ENCODE measurements at regions not wholly inside any gene's neighbourhood (a gene's known extent, or its start where the extent isn't known, plus 50 kb on each side); places are given as distances from the start of the nearest gene placed in this dataset.

DNA sequence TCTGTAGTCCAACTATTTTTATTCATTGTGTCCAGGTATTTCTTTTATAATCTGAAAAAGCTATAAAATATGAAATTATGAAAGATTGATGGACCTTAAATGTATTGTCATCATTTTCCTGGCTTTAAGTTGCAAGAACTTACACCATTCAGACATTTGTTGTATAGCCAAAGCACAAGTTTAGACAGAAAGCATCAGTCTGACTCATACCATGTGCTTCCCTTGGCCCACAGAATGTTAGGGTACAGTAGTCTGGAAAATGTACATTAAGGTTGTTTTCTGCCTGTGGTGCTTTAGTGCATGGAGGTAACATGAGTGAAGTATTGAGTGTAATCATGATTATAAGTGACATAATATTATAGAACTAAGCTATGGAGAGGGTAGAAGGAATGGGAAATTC, 1002.5 kb downstream of the BCL11B start:
- H3K4me3 ChIP-seq (ENCODE audit: insufficient read depth, low read depth, low read length): no peak overlapping the region
- H3K9me1 ChIP-seq (ENCODE audit: insufficient read depth, low read length): no peaks in the 10 kb centered on the region
- H3K27me3 ChIP-seq (ENCODE audit: control insufficient read depth, insufficient read depth, low read length): no peaks in the 10 kb centered on the region
- ChIA-PET CTCF (no interaction called here), POLR2A (ENCODE audit: unreplicated experiment) (no interaction called here)
- no peak overlapping the region for H2AK9ac ChIP-seq (replicated peaks; ENCODE audit: low read depth, low read length, poor library complexity)
- intact Hi-C loops (cut with micrococcal nuclease) (no loop called here), dilution Hi-C loops (cut with HindIII; ENCODE audit: low sequenced_read_pairs, unreplicated experiment) (no loop called here), in situ Hi-C loops (cut with MboI; ENCODE audit: low sequenced_read_pairs) (no loop called here)
- H3K79me1 ChIP-seq (ENCODE audit: low read depth in 1 of 2, low read length in 2 of 2): no peaks in the 10 kb centered on the region
- no peak overlapping the region for H2BK5ac ChIP-seq (ENCODE audit: low read depth, low read length, poor library complexity, severe bottlenecking)
- no peak overlapping the region for H2BK15ac ChIP-seq (ENCODE audit: low read depth, low read length)
- no TSS peak for BruUV-seq (replicated peaks)
- peaks cover 10% of the 10 kb centered on the region for H3K9me3 ChIP-seq (ENCODE audit: control insufficient read depth, insufficient read depth, low read length)
- no peak overlapping the region for H3K4ac ChIP-seq (ENCODE audit: low read depth, low read length)
- H3K56ac ChIP-seq (ENCODE audit: extremely low read depth, insufficient read depth, low read length): no peak overlapping the region
- no peak overlapping the region for H3K9ac ChIP-seq (ENCODE audit: low read depth, low read length)
- no peak for ATAC-seq (ENCODE audit: low read depth)
- TF ChIP-seq RFX5 (IDR thresholded peaks at IDR 0.05; ENCODE audit: low read depth, low read length) (no peak), CHD1 (IDR thresholded peaks at IDR 0.05; ENCODE audit: low read depth, low read length) (no peak), MAFK (IDR thresholded peaks at IDR 0.05; ENCODE audit: low read depth, low read length) (no peak), SMC3 (IDR thresholded peaks at IDR 0.05; ENCODE audit: low read depth, low read length) (no peak), MAZ (IDR thresholded peaks at IDR 0.05; ENCODE audit: borderline replicate concordance, low read depth, low read length) (no peak), NFE2L2 (IDR thresholded peaks at IDR 0.05; ENCODE audit: low read depth, low read length) (no peak), RAD21 (IDR thresholded peaks at IDR 0.05; ENCODE audit: low read length) (no peak), RCOR1 (IDR thresholded peaks at IDR 0.05; ENCODE audit: insufficient replicate concordance, low read length) (no peak)
- TF ChIP-seq, protein P1, sequence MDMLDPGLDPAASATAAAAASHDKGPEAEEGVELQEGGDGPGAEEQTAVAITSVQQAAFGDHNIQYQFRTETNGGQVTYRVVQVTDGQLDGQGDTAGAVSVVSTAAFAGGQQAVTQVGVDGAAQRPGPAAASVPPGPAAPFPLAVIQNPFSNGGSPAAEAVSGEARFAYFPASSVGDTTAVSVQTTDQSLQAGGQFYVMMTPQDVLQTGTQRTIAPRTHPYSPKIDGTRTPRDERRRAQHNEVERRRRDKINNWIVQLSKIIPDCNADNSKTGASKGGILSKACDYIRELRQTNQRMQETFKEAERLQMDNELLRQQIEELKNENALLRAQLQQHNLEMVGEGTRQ (IDR thresholded peaks at IDR 0.05; ENCODE audit: low read depth, low read length): no peak
- no peaks in the 10 kb centered on the region for H3K36me3 ChIP-seq (ENCODE audit: control insufficient read depth, insufficient read depth, low read length)
- H3K4me1 ChIP-seq (ENCODE audit: control insufficient read depth, insufficient read depth, low read length): no peaks in the 10 kb centered on the region
- H2BK20ac ChIP-seq (ENCODE audit: low read depth, low read length): no peak overlapping the region
- H3K4me2 ChIP-seq (ENCODE audit: low read depth, low read length): no peak overlapping the region
- no peak overlapping the region for H4K91ac ChIP-seq (ENCODE audit: insufficient read depth, low read depth, low read length)
- H2BK120ac ChIP-seq (ENCODE audit: low read depth, low read length): no peak overlapping the region
- no peak overlapping the region for H2AK5ac ChIP-seq (ENCODE audit: low read depth, low read length)
- no peak overlapping the region for H2AFZ ChIP-seq (replicated peaks; ENCODE audit: low read length, poor library complexity)
- H3K23ac ChIP-seq (ENCODE audit: low read depth, low read length): no peak overlapping the region
- no peak for DNase-seq
- no peak overlapping the region for H3K18ac ChIP-seq (ENCODE audit: low read depth, low read length)
- H3K27ac ChIP-seq (ENCODE audit: insufficient read depth, low read length): no peak overlapping the region
- H4K5ac ChIP-seq (ENCODE audit: low read depth, low read length): no peak overlapping the region
- no peak overlapping the region for H3K14ac ChIP-seq (replicated peaks; ENCODE audit: low read depth, low read length)
- H4K20me1 ChIP-seq (ENCODE audit: insufficient read depth, low read length): no peaks in the 10 kb centered on the region
- no peak overlapping the region for H4K8ac ChIP-seq (ENCODE audit: low read depth in 2 of 2, low read length in 2 of 2)

Measured in IMR-90 (cell line).